Stimulated activated CD8-positive, alpha-beta memory T cell treated with anti-CD3 and anti-CD28 coated beads, Interleukin-12 subunit alpha, Interleukin-12 subunit beta, amount 100 ng/mL, for 4 hours (primary cell): ENCODE measurements at regions not wholly inside any gene's neighbourhood (a gene's known extent, or its start where the extent isn't known, plus 50 kb on each side); places are given as distances from the start of the nearest gene placed in this dataset.

Source experiments
- DNase-seq: peaks from one replicate; pipeline ENCODE4 v3.0.0-alpha.2; 2020; ENCODE audit warnings: low read depth

- DNase-seq = no peak
Measured at GRCh38 chr17:51548125-51548524, 287.8 kb downstream of the UTP18 start.

GRCh38 chr17:51555153-51555552 lies 294.8 kb downstream of the UTP18 start:
- no peak for DNase-seq

DNA sequence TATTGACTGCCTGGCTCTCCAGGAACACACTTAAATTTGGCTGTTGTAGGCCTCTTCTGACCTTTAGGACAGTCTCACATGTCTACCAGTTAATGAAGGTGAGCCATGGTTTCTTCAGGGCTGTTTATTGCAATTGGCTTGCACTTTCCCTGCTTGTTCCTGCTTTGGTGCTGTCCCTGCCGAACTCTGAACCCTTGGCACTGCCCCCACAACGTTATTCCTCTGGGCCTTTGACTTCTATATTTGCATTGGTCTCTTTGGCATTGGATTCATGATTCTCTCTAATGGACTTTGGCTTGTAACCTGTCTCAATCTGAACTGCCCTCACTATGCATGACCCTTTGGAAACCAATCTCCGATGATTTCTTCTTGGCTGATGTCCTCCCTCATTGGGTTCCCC lies 299.4 kb downstream of the UTP18 start:
- no peak for DNase-seq

GRCh38 chr17:51560398-51560797 lies 300.1 kb downstream of the UTP18 start:
- no peak for DNase-seq

- no peak for DNase-seq
Measured at GRCh38 chr17:51563961-51564360, 303.6 kb downstream of the UTP18 start.

DNA sequence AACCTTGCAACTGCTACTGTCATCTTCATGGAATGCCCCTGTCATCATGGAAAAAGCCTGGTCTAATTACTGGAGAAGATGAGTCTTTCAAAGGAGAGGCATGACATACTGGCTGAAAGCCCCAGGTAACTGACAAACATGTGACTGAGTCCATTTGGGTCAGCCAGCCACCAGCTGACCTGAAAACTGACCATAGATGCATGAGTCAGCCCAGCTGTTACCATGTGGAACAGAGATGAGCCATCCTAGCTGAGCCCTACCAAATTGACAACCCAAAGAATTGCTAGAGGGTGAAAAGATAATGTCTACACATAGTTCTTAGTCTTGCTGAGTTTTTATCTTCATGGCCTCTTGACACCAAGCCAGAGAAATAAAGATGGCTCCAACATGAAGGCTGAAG lies 311.8 kb downstream of the UTP18 start:
- DNase-seq = no peak
